Upper lobe of left lung (tissue), 6 donors: ENCODE measurements at regions not wholly inside any gene's neighbourhood (a gene's known extent, or its start where the extent isn't known, plus 50 kb on each side); places are given as distances from the start of the nearest gene placed in this dataset.

ENCODE experiments used
- ATAC-seq, 2 donors: fragments of 200-7000 bp; cut with Tn5 transposase; one replicate each; pipeline ENCODE4 v1.9.1; 2022; ENCODE audit warnings: mild to moderate bottlenecking in 2 of 2, moderate library complexity in 2 of 2; ENCODE audit not compliant: low FRiP score in 2 of 2
- DNase-seq, 2 donors: peaks; one replicate each; pipeline ENCODE4 v3.0.0-alpha.2; 2019 to 2020
- H3K27ac ChIP-seq, 4 donors: fragments of 200-600 bp; sonication (generic); one replicate each; pipeline ENCODE4 v1.5.1; 2016 to 2019
- H3K27me3 ChIP-seq, 4 donors: fragments of 200-600 bp; sonication (generic); one replicate each; pipeline ENCODE4 v1.5.1; 2017 to 2019
- H3K36me3 ChIP-seq, 4 donors: fragments of 200-600 bp; sonication (generic); one replicate each; pipeline ENCODE4 v1.5.1; 2016 to 2019
- H3K4me1 ChIP-seq, 4 donors: fragments of 200-600 bp; sonication (generic); one replicate each; pipeline ENCODE4 v1.5.1; 2018 to 2019
- H3K4me3 ChIP-seq, 4 donors: fragments of 200-600 bp; sonication (generic); one replicate each; pipeline ENCODE4 v1.5.1; 2017 to 2019; ENCODE audit warnings: mild to moderate bottlenecking in 2 of 4, moderate library complexity in 1 of 4
- H3K9me3 ChIP-seq, 4 donors: fragments of 200-600 bp; sonication (generic); one replicate each; pipeline ENCODE4 v1.5.1; 2018 to 2019
- CTCF ChIP-seq, 6 experiments: fragments of 450-650 bp in 4 of 6; fragments of 200-600 bp in 2 of 6; sonication (generic) in 2 of 6; IDR thresholded peaks; one replicate each; pipeline ENCODE4 v1.5.1; 2016 to 2019; ENCODE audit warnings: antibody characterized with exemption in 6 of 6
- EP300 ChIP-seq, 4 donors: sonication (generic); formaldehyde crosslinking; IDR thresholded peaks; one replicate each; pipeline ENCODE4 v1.5.1; 2017; ENCODE audit warnings: antibody characterized with exemption in 4 of 4, control low read depth in 2 of 4
- POLR2A ChIP-seq, 4 donors: fragments of 450-650 bp; IDR thresholded peaks; one replicate each; pipeline ENCODE4 v1.5.1; 2016 to 2017; ENCODE audit warnings: antibody characterized with exemption in 4 of 4, mild to moderate bottlenecking in 2 of 4
- POLR2AphosphoS5 ChIP-seq, 2 donors: sonication (generic); formaldehyde crosslinking; IDR thresholded peaks; one replicate each; pipeline ENCODE4 v1.5.1; 2017; ENCODE audit warnings: antibody characterized with exemption in 2 of 2
- WGBS, 2 donors: methylation state at CpG; one replicate each; pipeline ENCODE4 v1.1.5; 2017 to 2018; 5-methylcytosine and 5-hydroxymethylcytosine counted together
- donor health status: DM: no; HTN: no; CAD: no; lungs with moderate emphysema.
- donor health status: DM: no; HTN: yes; CAD: no; lungs with severe emphysema.

GRCh38 chr12:125247477-125247876, 182.2 kb downstream of the AACS start:
- no peak overlapping the region for H3K27ac ChIP-seq
- 93 to 94% methylated on average over 7 of the region's 7 CpGs for WGBS, 2 donors
- no peaks in the 10 kb centered on the region for H3K4me1 ChIP-seq
- H3K27me3 ChIP-seq, result no peaks in the 10 kb centered on the region
- no peaks in the 10 kb centered on the region for H3K9me3 ChIP-seq
- H3K4me3 ChIP-seq, result no peak overlapping the region
- no peak for TF ChIP-seq POLR2A (IDR thresholded peaks at IDR 0.05)
- TF ChIP-seq POLR2AphosphoS5 (IDR thresholded peaks at IDR 0.05), result no peak
- no peak for TF ChIP-seq EP300 (IDR thresholded peaks at IDR 0.05)
- TF ChIP-seq CTCF (IDR thresholded peaks at IDR 0.05), result no peak
- no peaks in the 10 kb centered on the region for H3K36me3 ChIP-seq
- DNase-seq, result no peak
- ATAC-seq, result no peak

- Histone ChIP-seq H3K36me3 (no peaks in the 10 kb centered on the region), H3K4me1 (no peaks in the 10 kb centered on the region), H3K9me3 (no peaks in the 10 kb centered on the region), H3K27me3 (no peaks in the 10 kb centered on the region), H3K4me3 (no peak overlapping the region), H3K27ac (no peak overlapping the region)
- DNase-seq, result no peak
- WGBS, 2 donors, result 68 to 80% methylated on average over 13 of the region's 13 CpGs
- TF ChIP-seq EP300 (IDR thresholded peaks at IDR 0.05) (no peak), POLR2AphosphoS5 (IDR thresholded peaks at IDR 0.05) (no peak), CTCF (IDR thresholded peaks at IDR 0.05) (no peak), POLR2A (IDR thresholded peaks at IDR 0.05) (no peak)
- ATAC-seq, result no peak
Observed at GRCh38 chr12:125249066-125249824, 184.0 kb downstream of the AACS start.

GRCh38 chr12:125249932-125250331, 184.7 kb downstream of the AACS start:
- Histone ChIP-seq H3K9me3 (no peaks in the 10 kb centered on the region), H3K27ac (no peak overlapping the region), H3K4me1 (no peaks in the 10 kb centered on the region), H3K27me3 (no peaks in the 10 kb centered on the region), H3K4me3 (no peak overlapping the region), H3K36me3 (no peaks in the 10 kb centered on the region)
- 60 to 81% methylated on average over 3 to 7 of the region's 7 CpGs for WGBS, 2 donors
- ATAC-seq (no peak), DNase-seq (no peak)
- TF ChIP-seq CTCF (IDR thresholded peaks at IDR 0.05) (no peak), POLR2A (IDR thresholded peaks at IDR 0.05) (no peak), POLR2AphosphoS5 (IDR thresholded peaks at IDR 0.05) (no peak), EP300 (IDR thresholded peaks at IDR 0.05) (no peak)

- ATAC-seq, result no peak
Observed at GRCh38 chr12:125254236-125254635, 189.0 kb downstream of the AACS start.

More at GRCh38 chr12:125254236-125254635, 189.0 kb downstream of the AACS start:
- Histone ChIP-seq H3K4me3 (no peak overlapping the region), H3K4me1 (no peaks in the 10 kb centered on the region), H3K27ac (no peak overlapping the region), H3K9me3 (peaks cover 0 to 4% (median 0%) of the 10 kb centered on the region in 4 donors), H3K27me3 (no peaks in the 10 kb centered on the region), H3K36me3 (no peaks in the 10 kb centered on the region)
- TF ChIP-seq EP300 (IDR thresholded peaks at IDR 0.05), result no peak
- no peak for TF ChIP-seq POLR2AphosphoS5 (IDR thresholded peaks at IDR 0.05)
- TF ChIP-seq POLR2A (IDR thresholded peaks at IDR 0.05), result no peak
- no peak for TF ChIP-seq CTCF (IDR thresholded peaks at IDR 0.05)
- DNase-seq, result no peak
- WGBS, 2 donors, result 60 to 64% methylated on average over 4 of the region's 4 CpGs
